Activated CD8-positive, alpha-beta T cell treated with anti-CD3 and anti-CD28 coated beads for 36 hours (primary cell): ENCODE measurements at regions not wholly inside any gene's neighbourhood (a gene's known extent, or its start where the extent isn't known, plus 50 kb on each side); places are given as distances from the start of the nearest gene placed in this dataset.
A peak's percentile ranks its signal among the peaks of the same experiment; 100 is the strongest.

Source experiments
- ATAC-seq: fragments of 200-7000 bp; cut with Tn5 transposase; one replicate; pipeline ENCODE4 v1.10.0; 2021; ENCODE audit warnings: mild to moderate bottlenecking, moderate library complexity
- CTCF ChIA-PET: fragments of 350-600 bp; sonication (Branson Sonifier 250); formaldehyde crosslinking; loops from one replicate; lab custom pipeline; 2021; ENCODE audit warnings: antibody characterized with exemption; lab: Charles Lee
- POLR2A ChIA-PET: fragments of 350-600 bp; sonication (Branson Sonifier 250); formaldehyde crosslinking; loops from one replicate; lab custom pipeline; 2021; ENCODE audit warnings: antibody characterized with exemption; lab: Charles Lee
- DNase-seq: peaks from one replicate; pipeline ENCODE4 v3.0.0-alpha.2; 2020
- H3K27ac Mint-ChIP-seq: one replicate; pipeline ENCODE4 v1.8.0; 2021; ENCODE audit warnings: mild to moderate bottlenecking, mixed read lengths
- H3K27me3 Mint-ChIP-seq: one replicate; pipeline ENCODE4 v1.8.0; 2021; ENCODE audit warnings: mixed read lengths
- H3K36me3 Mint-ChIP-seq: one replicate; pipeline ENCODE4 v1.8.0; 2021; ENCODE audit warnings: low read depth, mixed read lengths
- H3K4me1 Mint-ChIP-seq: one replicate; pipeline ENCODE4 v1.8.0; 2021; ENCODE audit warnings: low read depth, mixed read lengths
- H3K4me3 Mint-ChIP-seq: one replicate; pipeline ENCODE4 v1.8.0; 2021; ENCODE audit warnings: mild to moderate bottlenecking, moderate library complexity, mixed read lengths
- H3K9me3 Mint-ChIP-seq: one replicate; pipeline ENCODE4 v1.8.0; 2021; ENCODE audit warnings: mixed read lengths
- intact Hi-C: fragments of 100-400 bp; cut with micrococcal nuclease; formaldehyde crosslinking; loops from one replicate; pipeline ENCODE4 v1.10.0; 2022
- TF ChIP-seq, protein P1 (sequence below): fragments of 200-600 bp; IDR thresholded peaks from one replicate; pipeline ENCODE4 v1.8.0; 2022; ENCODE audit warnings: antibody characterized with exemption, mild to moderate bottlenecking

DNA sequence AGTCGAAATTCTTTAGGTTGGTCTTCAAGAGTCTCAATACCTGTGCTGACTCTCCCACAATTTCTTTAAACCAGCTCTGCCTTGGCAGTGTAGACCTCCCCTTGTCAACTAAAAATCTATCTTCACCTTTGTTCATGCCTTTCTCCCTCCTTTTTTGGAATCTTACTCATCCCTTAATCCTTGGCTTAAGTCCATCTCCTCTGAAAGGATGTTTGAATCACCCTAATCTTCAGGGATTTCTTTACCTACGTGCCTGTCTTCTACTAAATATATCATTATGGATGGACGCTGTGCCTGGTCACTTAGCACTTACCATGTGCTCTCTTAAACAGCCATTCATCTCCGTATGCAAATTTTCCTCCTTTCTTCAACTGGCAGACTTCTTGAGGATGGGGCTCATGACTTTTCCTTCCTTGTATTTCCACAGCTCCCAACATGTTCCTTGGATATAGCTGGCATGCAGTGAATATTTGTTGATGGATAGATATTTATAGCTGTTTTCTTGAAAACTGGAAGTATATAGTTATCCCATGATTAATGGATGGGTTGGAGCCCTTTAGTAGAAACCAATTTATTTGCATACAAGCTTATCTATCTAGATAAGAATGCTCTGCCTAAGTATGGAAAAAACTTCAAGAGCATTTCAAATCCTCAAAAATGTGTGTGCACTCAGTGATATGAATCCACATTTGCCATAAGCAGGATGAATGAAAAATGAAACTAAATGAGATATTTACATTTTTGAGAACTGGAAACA is 166.6 kb downstream of the SPRY1 start:
- Mint-ChIP-seq H3K9me3 (peaks cover 3% of the 10 kb centered on the region), H3K27me3 (no peaks in the 10 kb centered on the region), H3K4me1 (peaks cover 6% of the 10 kb centered on the region), H3K27ac (no peak overlapping the region), H3K4me3 (no peak overlapping the region), H3K36me3 (no peaks in the 10 kb centered on the region)
- CTCF ChIA-PET: interaction anchor here (0.7 to 4.0 kb wide), 14 partner anchors 8 to 203 kb away, joined by 3 to 42 read pairs (median 11); partner anchors contain the start of gene SPRY1
- TF ChIP-seq, protein P1, sequence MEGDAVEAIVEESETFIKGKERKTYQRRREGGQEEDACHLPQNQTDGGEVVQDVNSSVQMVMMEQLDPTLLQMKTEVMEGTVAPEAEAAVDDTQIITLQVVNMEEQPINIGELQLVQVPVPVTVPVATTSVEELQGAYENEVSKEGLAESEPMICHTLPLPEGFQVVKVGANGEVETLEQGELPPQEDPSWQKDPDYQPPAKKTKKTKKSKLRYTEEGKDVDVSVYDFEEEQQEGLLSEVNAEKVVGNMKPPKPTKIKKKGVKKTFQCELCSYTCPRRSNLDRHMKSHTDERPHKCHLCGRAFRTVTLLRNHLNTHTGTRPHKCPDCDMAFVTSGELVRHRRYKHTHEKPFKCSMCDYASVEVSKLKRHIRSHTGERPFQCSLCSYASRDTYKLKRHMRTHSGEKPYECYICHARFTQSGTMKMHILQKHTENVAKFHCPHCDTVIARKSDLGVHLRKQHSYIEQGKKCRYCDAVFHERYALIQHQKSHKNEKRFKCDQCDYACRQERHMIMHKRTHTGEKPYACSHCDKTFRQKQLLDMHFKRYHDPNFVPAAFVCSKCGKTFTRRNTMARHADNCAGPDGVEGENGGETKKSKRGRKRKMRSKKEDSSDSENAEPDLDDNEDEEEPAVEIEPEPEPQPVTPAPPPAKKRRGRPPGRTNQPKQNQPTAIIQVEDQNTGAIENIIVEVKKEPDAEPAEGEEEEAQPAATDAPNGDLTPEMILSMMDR: no peak
- ATAC-seq (no peak), DNase-seq (no peak)
- POLR2A ChIA-PET: no interaction called here
- intact Hi-C loops: no loop called here

DNA sequence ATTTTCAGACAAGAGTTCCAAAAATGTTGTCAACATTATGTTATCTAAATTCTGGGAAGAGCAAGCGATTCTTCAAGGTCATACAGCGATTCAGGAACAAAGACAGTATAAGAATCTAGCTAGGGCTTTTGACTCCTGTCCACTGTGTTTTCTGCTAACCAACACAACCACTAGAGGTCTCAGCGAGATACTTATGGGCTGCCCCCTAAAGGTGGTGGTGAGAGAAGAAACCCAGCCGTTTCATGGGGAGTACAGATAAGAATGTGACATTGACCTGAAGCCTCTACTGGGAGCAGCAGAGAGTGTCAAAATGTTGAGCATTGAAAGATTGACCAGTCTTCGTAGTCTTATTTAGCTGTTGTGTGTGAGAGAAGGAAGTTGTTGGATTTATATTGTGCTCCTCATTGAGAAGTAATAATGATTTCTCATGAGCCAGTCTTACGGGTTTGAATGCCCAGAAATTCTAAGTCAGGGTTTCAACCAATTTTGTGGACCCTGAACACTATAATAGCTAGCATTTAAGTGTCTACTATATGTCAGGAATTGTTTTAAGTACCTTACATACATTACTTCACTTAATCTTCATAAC is 168.3 kb downstream of the SPRY1 start:
- Mint-ChIP-seq H3K9me3 (peaks cover 3% of the 10 kb centered on the region), H3K4me1 (peaks cover 6% of the 10 kb centered on the region), H3K27me3 (no peaks in the 10 kb centered on the region), H3K27ac (no peak overlapping the region), H3K4me3 (no peak overlapping the region), H3K36me3 (no peaks in the 10 kb centered on the region)
- CTCF ChIA-PET: interaction anchor here (0.6 to 4.0 kb wide), 52 partner anchors 10 to 465 kb away, joined by 3 to 42 read pairs (median 5); partner anchors contain the start of gene SPRY1
- POLR2A ChIA-PET: interaction anchor here (0.6 kb wide), 1 partner anchor 169 kb away, joined by 3 read pairs; no protein-coding TSS in a partner anchor
- DNase-seq (peak; percentile 71), ATAC-seq (peak; percentile 100)
- intact Hi-C loops: no loop called here
- TF ChIP-seq, protein P1: peak; percentile 89

DNA sequence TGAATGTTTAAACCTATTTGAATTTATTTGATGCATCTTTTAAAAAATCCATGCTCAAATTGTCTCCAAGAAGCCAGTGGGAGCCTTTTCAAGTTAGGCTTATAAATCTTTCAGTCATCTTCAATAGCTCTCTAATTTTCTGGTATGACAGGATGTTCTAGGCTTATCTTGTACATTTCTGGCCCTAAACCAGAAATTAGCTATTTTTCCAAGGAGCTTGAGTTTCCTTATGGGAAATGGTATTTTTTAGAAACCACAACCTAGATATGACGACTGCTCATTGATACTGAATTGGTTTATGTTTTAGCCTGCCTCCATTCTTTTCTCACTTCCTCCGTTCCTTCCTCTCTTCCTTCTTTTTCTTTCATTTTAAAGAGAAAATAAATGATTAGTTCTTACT is 172.3 kb downstream of the SPRY1 start:
- ChIA-PET CTCF (no interaction called here), POLR2A (no interaction called here)
- Mint-ChIP-seq H3K27me3 (no peaks in the 10 kb centered on the region), H3K36me3 (no peaks in the 10 kb centered on the region), H3K4me1 (peaks cover 6% of the 10 kb centered on the region), H3K4me3 (no peak overlapping the region), H3K27ac (no peak overlapping the region), H3K9me3 (peaks cover 3% of the 10 kb centered on the region)
- intact Hi-C loops: no loop called here
- DNase-seq: no peak
- no peak for ATAC-seq
- TF ChIP-seq, protein P1: no peak

DNA sequence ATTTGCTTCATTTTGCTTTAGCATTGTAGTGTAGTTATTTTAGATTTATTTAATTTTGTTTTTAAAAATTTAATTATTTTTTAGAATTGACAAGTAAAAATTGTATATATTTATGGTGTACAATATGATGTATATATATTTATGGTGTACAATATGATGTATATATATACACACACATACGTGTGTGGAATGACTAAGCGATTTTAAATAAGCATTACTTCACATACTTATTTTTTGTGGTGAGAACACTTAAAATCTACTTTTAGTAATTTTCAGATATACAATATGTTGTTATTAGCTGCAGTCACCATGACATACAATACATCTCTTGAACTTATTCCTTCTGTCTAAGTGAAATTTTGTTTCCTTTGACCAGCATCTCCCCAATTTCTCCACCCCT is 172.9 kb downstream of the SPRY1 start:
- no peak for DNase-seq
- H3K4me1 Mint-ChIP-seq: peaks cover 6% of the 10 kb centered on the region
- H3K27ac Mint-ChIP-seq: no peak overlapping the region
- TF ChIP-seq, protein P1: no peak
- no peaks in the 10 kb centered on the region for H3K36me3 Mint-ChIP-seq
- peaks cover 3% of the 10 kb centered on the region for H3K9me3 Mint-ChIP-seq
- no peaks in the 10 kb centered on the region for H3K27me3 Mint-ChIP-seq
- intact Hi-C loops: no loop called here
- POLR2A ChIA-PET: no interaction called here
- ATAC-seq: no peak
- CTCF ChIA-PET: no interaction called here
- H3K4me3 Mint-ChIP-seq: no peak overlapping the region
